Ishikawa (cell line): ENCODE measurements at regions not wholly inside any gene's neighbourhood (a gene's known extent, or its start where the extent isn't known, plus 50 kb on each side); places are given as distances from the start of the nearest gene placed in this dataset.
A peak's percentile ranks its signal among the peaks of the same experiment; 100 is the strongest.

Experiments
- CEBPB ChIP-seq: IDR thresholded peaks from 2 replicates; pipeline ENCODE4 v1.6.1; 2012
- CREB1 ChIP-seq: IDR thresholded peaks from 2 replicates; pipeline ENCODE4 v1.6.1; 2012; ENCODE audit warnings: low read depth
- EGR1 ChIP-seq: IDR thresholded peaks from 2 replicates; pipeline ENCODE4 v1.6.1; 2012
- EP300 ChIP-seq: IDR thresholded peaks from 2 replicates; pipeline ENCODE4 v1.6.1; 2012; ENCODE audit warnings: borderline replicate concordance
- FOXM1 ChIP-seq: IDR thresholded peaks from 2 replicates; pipeline ENCODE4 v1.6.1; 2012; ENCODE audit warnings: low read depth, borderline replicate concordance
- MAX ChIP-seq: IDR thresholded peaks from 2 replicates; pipeline ENCODE4 v1.6.1; 2012
- NFIC ChIP-seq: IDR thresholded peaks from 2 replicates; pipeline ENCODE4 v1.6.1; 2012
- RAD21 ChIP-seq: IDR thresholded peaks from 2 replicates; pipeline ENCODE4 v1.6.1; 2012; ENCODE audit warnings: low read depth
- REST ChIP-seq: IDR thresholded peaks from 2 replicates; pipeline ENCODE4 v1.6.1; 2012; ENCODE audit warnings: low read depth, mild to moderate bottlenecking
- TAF1 ChIP-seq: IDR thresholded peaks from 2 replicates; pipeline ENCODE4 v1.6.1; 2012; ENCODE audit warnings: low read depth, mild to moderate bottlenecking
- TCF12 ChIP-seq: IDR thresholded peaks from 2 replicates; pipeline ENCODE4 v1.6.1; 2012; ENCODE audit warnings: low read depth
- TEAD4 ChIP-seq: IDR thresholded peaks from 2 replicates; pipeline ENCODE4 v1.6.1; 2012
- USF1 ChIP-seq: IDR thresholded peaks from 2 replicates; pipeline ENCODE4 v1.6.1; 2012
- YY1 ChIP-seq: IDR thresholded peaks from 2 replicates; pipeline ENCODE4 v1.6.1; 2012; ENCODE audit warnings: low read depth
- ZBTB7A ChIP-seq: IDR thresholded peaks from 2 replicates; pipeline ENCODE4 v1.6.1; 2012; ENCODE audit warnings: low read depth

- TF ChIP-seq CREB1, result no peak
- TF ChIP-seq FOXM1, result no peak
- no peak for TF ChIP-seq TEAD4
- TF ChIP-seq TCF12, result no peak
- peak; percentile 19; the same call in 1 of the 2 replicates for TF ChIP-seq RAD21
- no peak for TF ChIP-seq NFIC
Measured at GRCh38 chr6:126550323-126550722, 210.4 kb downstream of the CENPW start.

GRCh38 chr6:126551832-126552231 lies 211.9 kb downstream of the CENPW start:
- TF ChIP-seq USF1 (no peak), RAD21 (no peak), REST (no peak), CREB1 (no peak), FOXM1 (no peak), MAX (no peak), TCF12 (no peak), TAF1 (no peak), NFIC (no peak), TEAD4 (no peak), YY1 (no peak), ZBTB7A (no peak), EGR1 (no peak), CEBPB (no peak), EP300 (no peak)

GRCh38 chr6:126553854-126554253 lies 213.9 kb downstream of the CENPW start:
- TF ChIP-seq YY1 (no peak), ZBTB7A (no peak), EGR1 (no peak), CREB1 (no peak), EP300 (no peak), RAD21 (no peak), USF1 (no peak), FOXM1 (no peak), CEBPB (no peak), REST (no peak), NFIC (no peak), TCF12 (no peak), MAX (no peak), TAF1 (no peak), TEAD4 (no peak)

GRCh38 chr6:126570507-126570906 lies 230.6 kb downstream of the CENPW start:
- no peak for TF ChIP-seq ZBTB7A
- no peak for TF ChIP-seq RAD21
- no peak for TF ChIP-seq EGR1
- no peak for TF ChIP-seq MAX
- no peak for TF ChIP-seq EP300
- TF ChIP-seq FOXM1, result no peak
- no peak for TF ChIP-seq REST
- no peak for TF ChIP-seq USF1
- TF ChIP-seq YY1, result no peak
- TF ChIP-seq TCF12, result no peak
- no peak for TF ChIP-seq CEBPB
- TF ChIP-seq NFIC, result no peak
- no peak for TF ChIP-seq TAF1
- no peak for TF ChIP-seq CREB1
- no peak for TF ChIP-seq TEAD4
